Fibroblast of pulmonary artery (primary cell): ENCODE measurements at regions not wholly inside any gene's neighbourhood (a gene's known extent, or its start where the extent isn't known, plus 50 kb on each side); places are given as distances from the start of the nearest gene placed in this dataset.
"Not testable (repeated sequence)": the region's sequence is repeated elsewhere in the genome, so short reads cannot be mapped to it uniquely, and the experiment has no call there.

Experiments
- DNase-seq: peaks from one replicate; pipeline ENCODE4 v3.0.0-alpha.2; 2010; ENCODE audit warnings: low read depth
- H3K4me3 ChIP-seq: replicated peaks from 2 replicates; pipeline ENCODE4 v1.5.1; 2011; ENCODE audit warnings: low read depth, mild to moderate bottlenecking, control low read depth, low read length, moderate library complexity
- CTCF ChIP-seq: IDR thresholded peaks from 2 replicates; pipeline ENCODE4 v1.5.1; 2011; ENCODE audit warnings: mild to moderate bottlenecking, control low read depth, low read length, inconsistent platforms; ENCODE audit errors: missing control alignments

- no peak overlapping the region for H3K4me3 ChIP-seq
- no peak for DNase-seq
- no peak for TF ChIP-seq CTCF
Measured at GRCh38 chr3:139231555-139232281, 112.1 kb upstream of the MRPS22 start.

- DNase-seq, H3K4me3 ChIP-seq: not testable (repeated sequence)
Measured at GRCh38 chr3:139232341-139232740, 111.5 kb upstream of the MRPS22 start.

- no peak overlapping the region for H3K4me3 ChIP-seq
- DNase-seq, result no peak
- TF ChIP-seq CTCF, result no peak
Measured at GRCh38 chr3:139234491-139234890, 109.3 kb upstream of the MRPS22 start.

GRCh38 chr3:139235192-139235591 is 108.6 kb upstream of the MRPS22 start:
- TF ChIP-seq CTCF, result no peak
- DNase-seq, result peak; percentile 30
- H3K4me3 ChIP-seq, result no peak overlapping the region

- TF ChIP-seq CTCF, result no peak
- no peak for DNase-seq
- H3K4me3 ChIP-seq, result no peak overlapping the region
Measured at GRCh38 chr3:139236336-139236735, 107.5 kb upstream of the MRPS22 start.

GRCh38 chr3:139238281-139239030 is 105.4 kb upstream of the MRPS22 start:
- H3K4me3 ChIP-seq, result no peak overlapping the region
- no peak for TF ChIP-seq CTCF
- DNase-seq, result no peak

- H3K4me3 ChIP-seq, result no peak overlapping the region
- TF ChIP-seq CTCF, result no peak
- DNase-seq, result no peak
Measured at GRCh38 chr3:139239550-139239949, 104.3 kb upstream of the MRPS22 start.
